H1 (cell line): ENCODE measurements at regions not wholly inside any gene's neighbourhood (a gene's known extent, or its start where the extent isn't known, plus 50 kb on each side); places are given as distances from the start of the nearest gene placed in this dataset.

Source experiments
- CTCF ChIA-PET: fragments of 300-600 bp; sonication (Branson Sonifier 250); formaldehyde crosslinking; loops from one replicate; lab custom pipeline; 2021; ENCODE audit not compliant: partially characterized antibody; lab: Charles Lee
- POLR2A ChIA-PET: fragments of 300-600 bp; sonication (Branson Sonifier 250); formaldehyde crosslinking; loops from one replicate; lab custom pipeline; 2021; ENCODE audit warnings: inconsistent platforms; ENCODE audit not compliant: partially characterized antibody; lab: Charles Lee
- DNase-seq, 2 experiments: peaks; one replicate each; pipeline versions ENCODE4 v3.0.0 to v3.0.0-alpha.2; 2010 to 2022; ENCODE audit warnings: low spot score in 2 of 2, low read depth in 1 of 2, mixed read lengths in 1 of 2
- FAIRE-seq: peaks from 2 replicates; lab custom pipeline; 2011; peaks lifted over from hg19 to GRCh38; lab: Jason Lieb, UNC
- H2AFZ ChIP-seq: 2 replicates; pipeline ENCODE4 v1.8.1; 2012; ENCODE audit warnings: low read length, inconsistent platforms
- H2AK5ac ChIP-seq: 2 replicates; pipeline ENCODE4 v1.6.1; 2013; ENCODE audit warnings: low read depth, low read length
- H2BK120ac ChIP-seq: replicated peaks from 2 replicates; pipeline ENCODE3; 2013; ENCODE audit warnings: low read depth, low read length, inconsistent platforms
- H2BK12ac ChIP-seq: 2 replicates; pipeline ENCODE4 v1.6.1; 2013; ENCODE audit warnings: low read depth, low read length
- H2BK15ac ChIP-seq: 2 replicates; pipeline ENCODE4 v1.6.1; 2013; ENCODE audit warnings: low read length
- H2BK20ac ChIP-seq: 2 replicates; pipeline ENCODE4 v1.6.1; 2013; ENCODE audit warnings: low read length
- H2BK5ac ChIP-seq: 2 replicates; pipeline ENCODE4 v1.6.1; 2013; ENCODE audit warnings: low read depth, low read length
- H3K14ac ChIP-seq: 2 replicates; pipeline ENCODE4 v1.6.1; 2013; ENCODE audit warnings: inconsistent platforms; ENCODE audit not compliant: insufficient read length
- H3K18ac ChIP-seq: 2 replicates; pipeline ENCODE4 v1.6.1; 2013; ENCODE audit warnings: low read length; ENCODE audit errors: extremely low read depth
- H3K23ac ChIP-seq: 2 replicates; pipeline ENCODE4 v1.6.1; 2013; ENCODE audit warnings: inconsistent platforms; ENCODE audit not compliant: insufficient read length
- H3K23me2 ChIP-seq: 2 replicates; pipeline ENCODE4 v1.6.1; 2013; ENCODE audit warnings: low read depth, low read length
- H3K27ac ChIP-seq: 2 replicates; pipeline ENCODE4 v1.6.1; 2011; ENCODE audit warnings: low read depth, low read length, inconsistent platforms
- H3K27me3 ChIP-seq, 4 experiments: replicated peaks in 1 of 4; 1 replicate in 1 of 4; 2 replicates in 3 of 4; pipeline versions ENCODE4 v1.6.1 to v1.8.1; 2011 to 2013; ENCODE audit warnings: low read length in 3 of 4, mild to moderate bottlenecking in 3 of 4, inconsistent platforms in 2 of 4, mixed read lengths in 2 of 4, moderate library complexity in 1 of 4; ENCODE audit not compliant: control insufficient read depth in 3 of 4, insufficient read depth in 3 of 4; ENCODE audit errors: extremely low read depth in 1 of 4
- H3K36me3 ChIP-seq, 4 experiments: 2 replicates each; pipeline versions ENCODE4 v1.6.1 to v1.8.1; 2011 to 2013; ENCODE audit warnings: mild to moderate bottlenecking in 4 of 4, low read length in 3 of 4, moderate library complexity in 2 of 4, control low read depth in 1 of 4, inconsistent platforms in 1 of 4; ENCODE audit not compliant: insufficient read depth in 4 of 4, control insufficient read depth in 2 of 4
- H3K4ac ChIP-seq: replicated peaks from 2 replicates; pipeline ENCODE3; 2013; ENCODE audit warnings: low read length, low read depth, mixed read lengths, inconsistent platforms; ENCODE audit not compliant: insufficient read length
- H3K4me1 ChIP-seq, 4 experiments: replicated peaks in 1 of 4; 1 replicate in 1 of 4; 2 replicates in 3 of 4; pipeline versions ENCODE4 v1.6.1 to v1.8.1; 2011 to 2013; ENCODE audit warnings: low read length in 3 of 4, inconsistent platforms in 2 of 4, mixed read lengths in 1 of 4; ENCODE audit not compliant: insufficient read depth in 4 of 4, control insufficient read depth in 3 of 4
- H3K4me2 ChIP-seq, 2 experiments: 2 replicates each; pipeline versions ENCODE4 v1.6.1 to v1.8.1; 2011 to 2013; ENCODE audit warnings: low read depth in 2 of 2, low read length in 2 of 2, control low read depth in 1 of 2, inconsistent platforms in 1 of 2, mild to moderate bottlenecking in 1 of 2; ENCODE audit not compliant: insufficient read depth in 1 of 2
- H3K4me3 ChIP-seq, 4 experiments: fragments of 200-600, 300-600 bp in 1 of 4; sonication (generic), shearing (Covaris generic), sonication (Bioruptor Twin) in 1 of 4; 2 replicates each; pipeline versions ENCODE4 v1.5.1 to v1.8.1; 2011 to 2016; ENCODE audit warnings: low read length in 4 of 4, low read depth in 3 of 4, control low read depth in 2 of 4, inconsistent platforms in 2 of 4, mild to moderate bottlenecking in 2 of 4, mixed read lengths in 1 of 4, moderate library complexity in 1 of 4; ENCODE audit not compliant: insufficient read depth in 2 of 4; ENCODE audit errors: extremely low read depth in 1 of 4
- H3K56ac ChIP-seq: replicated peaks from 2 replicates; pipeline ENCODE3; 2013; ENCODE audit warnings: low read depth, mild to moderate bottlenecking, mixed read lengths, low read length, inconsistent platforms; ENCODE audit not compliant: insufficient read length
- H3K79me1 ChIP-seq: 2 replicates; pipeline ENCODE4 v1.6.1; 2013; ENCODE audit warnings: low read depth, low read length, control low read depth
- H3K79me2 ChIP-seq, 2 experiments: 2 replicates each; pipeline versions ENCODE4 v1.6.1 to v1.8.1; 2012 to 2013; ENCODE audit warnings: low read length in 2 of 2, mild to moderate bottlenecking in 2 of 2, inconsistent platforms in 1 of 2; ENCODE audit not compliant: insufficient read depth in 2 of 2, control insufficient read depth in 1 of 2
- H3K9ac ChIP-seq, 4 experiments: replicated peaks in 1 of 4; 1 replicate in 1 of 4; 2 replicates in 3 of 4; pipeline versions ENCODE4 v1.6.1 to v1.8.1; 2011 to 2013; ENCODE audit warnings: low read depth in 3 of 4, low read length in 3 of 4, control low read depth in 2 of 4, mild to moderate bottlenecking in 2 of 4, moderate library complexity in 2 of 4, inconsistent platforms in 1 of 4; ENCODE audit errors: extremely low read depth in 1 of 4
- H3K9me3 ChIP-seq, 2 experiments: 2 replicates each; pipeline versions ENCODE4 v1.6.1 to v1.8.1; 2012 to 2013; ENCODE audit warnings: mild to moderate bottlenecking in 2 of 2, moderate library complexity in 2 of 2, control low read depth in 1 of 2, inconsistent platforms in 1 of 2, low read depth in 1 of 2, low read length in 1 of 2, mixed read lengths in 1 of 2; ENCODE audit not compliant: insufficient read depth in 2 of 2
- H4K20me1 ChIP-seq, 2 experiments: replicated peaks in 1 of 2; 2 replicates each; pipeline versions ENCODE3 to v1.8.1; 2011 to 2013; ENCODE audit warnings: inconsistent platforms in 2 of 2, low read length in 2 of 2, mild to moderate bottlenecking in 1 of 2; ENCODE audit not compliant: insufficient read depth in 2 of 2, control insufficient read depth in 1 of 2
- H4K5ac ChIP-seq: 2 replicates; pipeline ENCODE4 v1.6.1; 2013; ENCODE audit warnings: low read length, low read depth, mixed read lengths, inconsistent platforms; ENCODE audit not compliant: insufficient read length
- H4K8ac ChIP-seq: 2 replicates; pipeline ENCODE4 v1.8.0; 2013; ENCODE audit warnings: mild to moderate bottlenecking, moderate library complexity, low read length, inconsistent platforms; ENCODE audit not compliant: insufficient read depth; ENCODE audit errors: extremely low read depth
- H4K91ac ChIP-seq: replicated peaks from 2 replicates; pipeline ENCODE3; 2013; ENCODE audit warnings: low read length, mixed read lengths, inconsistent platforms; ENCODE audit not compliant: insufficient read length
- CBX5 ChIP-seq: fragments of 300-800, 300-1000 bp; sonication (generic); IDR thresholded peaks from 2 replicates; pipeline ENCODE4 v1.7.1; 2016; ENCODE audit warnings: antibody characterized with exemption, low read length, low read depth
- RNF2 ChIP-seq: fragments of 200-900, 300-1000 bp; sonication (generic); IDR thresholded peaks from 2 replicates; pipeline ENCODE4 v1.7.1; 2016; ENCODE audit warnings: borderline replicate concordance, low read depth, mild to moderate bottlenecking, antibody characterized with exemption, low read length; ENCODE audit not compliant: poor library complexity, severe bottlenecking; ENCODE audit errors: missing control alignments
- WGBS, 2 experiments: shearing (Covaris generic) in 1 of 2; methylation state at CpG; one replicate each; pipeline versions ENCODE4 v1.1.6 to v1.1.7; 2013 to 2015; ENCODE audit warnings: low lambda C conversion rate in 2 of 2, mixed read lengths in 2 of 2, inconsistent platforms in 1 of 2, low coverage in 1 of 2, missing lambda C conversion rate in 1 of 2; ENCODE audit not compliant: insufficient replicate concordance in 2 of 2, insufficient coverage in 1 of 2, insufficient read length in 1 of 2; ENCODE audit errors: extremely low coverage in 1 of 2, missing lambda C conversion rate in 1 of 2; 5-methylcytosine and 5-hydroxymethylcytosine counted together

- H2AFZ ChIP-seq: no peak overlapping the region
- no peak for TF ChIP-seq CBX5
- TF ChIP-seq RNF2: peak; percentile 70
- TF ChIP-seq, all 59 proteins: peak for 1
- H3K18ac ChIP-seq: no peak overlapping the region
- CTCF ChIA-PET: interaction anchor here (0.8 to 7.4 kb wide), 7 partner anchors 18 to 104 kb away, joined by 3 to 45 read pairs (median 4); partner anchors contain the start of gene TRIM13
- H3K4me1 ChIP-seq: peaks cover 0 to 8% (median 3%) of the 10 kb centered on the region in 4 experiments; a peak in 3 of 7 replicates
- H3K9ac ChIP-seq: peak overlapping the region in 1 of 4 experiments; percentile 38; a peak in 2 of 7 replicates
- no peak overlapping the region for H3K27ac ChIP-seq
- no peaks in the 10 kb centered on the region for H3K36me3 ChIP-seq
- H3K4ac ChIP-seq: no peak overlapping the region
- no peak overlapping the region for H2BK12ac ChIP-seq
- H3K4me2 ChIP-seq: peak overlapping the region; percentile 75 to 84
- no peak overlapping the region for H2BK5ac ChIP-seq
- no peak overlapping the region for H4K8ac ChIP-seq
- no peak overlapping the region for H2BK15ac ChIP-seq
- H4K91ac ChIP-seq: no peak overlapping the region
- POLR2A ChIA-PET: interaction anchor here (1.1 to 4.6 kb wide), 8 partner anchors 10 to 144 kb away, joined by 3 to 39 read pairs (median 6); partner anchors contain the start of genes SPRYD7 and TRIM13
- H3K4me3 ChIP-seq: peak overlapping the region; percentile 66 to 85 (median 69)
- H4K20me1 ChIP-seq: peaks cover 8 to 10% of the 10 kb centered on the region in 2 experiments
- H4K5ac ChIP-seq: no peak overlapping the region
- no peaks in the 10 kb centered on the region for H3K9me3 ChIP-seq
- FAIRE-seq (no peak), DNase-seq (no peak)
- H2AK5ac ChIP-seq: no peak overlapping the region
- H3K79me2 ChIP-seq: peaks cover 0 to 55% of the 10 kb centered on the region in 2 experiments; a peak in 2 of 4 replicates
- H3K14ac ChIP-seq: no peak overlapping the region
- H2BK120ac ChIP-seq: no peak overlapping the region
- H3K27me3 ChIP-seq: no peaks in the 10 kb centered on the region; a peak in 2 of 7 replicates
- H3K56ac ChIP-seq: no peak overlapping the region
- peaks cover 15% of the 10 kb centered on the region for H3K23me2 ChIP-seq
- no peak overlapping the region for H2BK20ac ChIP-seq
- H3K79me1 ChIP-seq: no peaks in the 10 kb centered on the region
- WGBS, 2 experiments: 1% methylated on average over 29 of the region's 29 CpGs; no CpG with 5 or more reads in 1 of the 2 experiments
- H3K23ac ChIP-seq: no peak overlapping the region
Observed at GRCh38 chr13:50080203-50080910, 65.1 kb downstream of the KCNRG start.
